Limb (tissue), 2 donors: ENCODE measurements at regions not wholly inside any gene's neighbourhood (a gene's known extent, or its start where the extent isn't known, plus 50 kb on each side); places are given as distances from the start of the nearest gene placed in this dataset.

Source experiments
- DNase-seq, 2 donors: peaks; one replicate each; pipeline ENCODE4 v3.0.0-alpha.2; 2016; ENCODE audit errors: extremely low spot score in 2 of 2

- no peak for DNase-seq
Observed at GRCh38 chr3:110199588-110199943, 862.2 kb upstream of the DPPA4 start.

GRCh38 chr3:110210086-110210660 lies 861.4 kb upstream of the NECTIN3 start:
- no peak for DNase-seq

- no peak for DNase-seq
Observed at GRCh38 chr3:110226645-110227044, 845.0 kb upstream of the NECTIN3 start.

GRCh38 chr3:110227991-110228390 lies 843.6 kb upstream of the NECTIN3 start:
- DNase-seq: no peak

GRCh38 chr3:110234831-110235230 lies 836.8 kb upstream of the NECTIN3 start:
- DNase-seq: no peak

GRCh38 chr3:110236976-110237610 lies 834.5 kb upstream of the NECTIN3 start:
- no peak for DNase-seq

- DNase-seq: no peak
Observed at GRCh38 chr3:110243081-110243480, 828.5 kb upstream of the NECTIN3 start.

GRCh38 chr3:110246796-110247376 lies 824.7 kb upstream of the NECTIN3 start:
- DNase-seq: no peak

- no peak for DNase-seq
Observed at GRCh38 chr3:110248666-110249065, 823.0 kb upstream of the NECTIN3 start.

GRCh38 chr3:110253794-110254193 lies 817.8 kb upstream of the NECTIN3 start:
- no peak for DNase-seq

- no peak for DNase-seq
Observed at GRCh38 chr3:110254591-110254990, 817.0 kb upstream of the NECTIN3 start.

- DNase-seq: no peak
Observed at GRCh38 chr3:110261141-110261540, 810.5 kb upstream of the NECTIN3 start.

GRCh38 chr3:110262896-110263295 lies 808.7 kb upstream of the NECTIN3 start:
- no peak for DNase-seq

- DNase-seq: no peak
Observed at GRCh38 chr3:110265302-110265701, 806.3 kb upstream of the NECTIN3 start.

- no peak for DNase-seq
Observed at GRCh38 chr3:110267304-110267845, 804.2 kb upstream of the NECTIN3 start.

GRCh38 chr3:110272525-110272924 lies 799.1 kb upstream of the NECTIN3 start:
- DNase-seq: no peak

- DNase-seq: no peak
Observed at GRCh38 chr3:110291886-110292501, 779.6 kb upstream of the NECTIN3 start.

GRCh38 chr3:110293660-110294059 lies 778.0 kb upstream of the NECTIN3 start:
- no peak for DNase-seq

GRCh38 chr3:110296885-110297284 lies 774.7 kb upstream of the NECTIN3 start:
- DNase-seq: no peak

- DNase-seq: no peak
Observed at GRCh38 chr3:110301781-110302180, 769.8 kb upstream of the NECTIN3 start.

GRCh38 chr3:110307065-110307809 lies 764.4 kb upstream of the NECTIN3 start:
- DNase-seq: no peak

- peak in 1 of 2 donors; percentile 2 for DNase-seq
Observed at GRCh38 chr3:110311541-110311940, 760.1 kb upstream of the NECTIN3 start.
